GM12891 (cell line): ENCODE measurements at regions not wholly inside any gene's neighbourhood (a gene's known extent, or its start where the extent isn't known, plus 50 kb on each side); places are given as distances from the start of the nearest gene placed in this dataset.
"Not testable (repeated sequence)": the region's sequence is repeated elsewhere in the genome, so short reads cannot be mapped to it uniquely, and the experiment has no call there.

Source experiments
- DNase-seq: peaks from one replicate; pipeline ENCODE4 v3.0.0; 2011; ENCODE audit warnings: low spot score; ENCODE audit not compliant: insufficient read length
- FAIRE-seq: peaks from 2 replicates; lab custom pipeline; 2011; peaks lifted over from hg19 to GRCh38; lab: Jason Lieb, UNC
- PAX5 ChIP-seq: IDR thresholded peaks from 2 replicates; pipeline ENCODE4 v1.6.1; 2011; ENCODE audit warnings: low read length, moderate library complexity, mild to moderate bottlenecking; ENCODE audit not compliant: insufficient read depth, severe bottlenecking
- POLR2A ChIP-seq: IDR thresholded peaks from 2 replicates; pipeline ENCODE4 v1.6.1; 2011; ENCODE audit warnings: low read depth, low read length, control low read depth
- POLR2AphosphoS5 ChIP-seq: IDR thresholded peaks from 2 replicates; pipeline ENCODE4 v1.6.1; 2011; ENCODE audit warnings: low read depth, low read length, control low read depth
- POU2F2 ChIP-seq: IDR thresholded peaks from 2 replicates; pipeline ENCODE4 v1.6.1; 2011; ENCODE audit warnings: low read depth, mild to moderate bottlenecking, control low read depth, low read length, moderate library complexity
- SPI1 ChIP-seq: IDR thresholded peaks from 2 replicates; pipeline ENCODE4 v1.6.1; 2011; ENCODE audit warnings: low read depth, low read length, control low read depth
- TAF1 ChIP-seq: IDR thresholded peaks from 2 replicates; pipeline ENCODE4 v1.6.1; 2011; ENCODE audit warnings: low read depth, low read length, control low read depth

DNA sequence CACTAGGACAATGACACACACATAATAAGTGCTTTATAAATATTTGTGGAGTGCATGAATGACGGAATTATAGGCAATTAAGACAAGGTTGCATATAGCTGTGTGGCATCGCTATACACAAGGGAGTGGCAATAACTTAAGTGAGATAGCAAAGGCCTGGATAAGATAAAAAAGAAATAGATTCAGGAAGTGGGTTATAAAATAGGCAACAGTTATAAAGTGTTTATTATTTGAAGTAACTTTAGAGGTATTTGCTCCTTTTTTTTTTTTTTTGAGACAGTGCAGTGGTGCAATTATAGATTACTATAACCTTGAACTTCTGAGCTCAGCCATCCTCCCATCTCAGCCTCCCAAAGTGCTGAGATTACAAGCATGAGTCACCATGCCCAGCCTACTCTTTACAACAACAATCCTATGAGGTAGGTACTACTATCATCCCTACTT lies 75.9 kb upstream of the LOC128125822 start:
- TF ChIP-seq SPI1 = no peak
- TF ChIP-seq TAF1 = no peak
- TF ChIP-seq POU2F2 = no peak
- TF ChIP-seq POLR2AphosphoS5 = no peak
- FAIRE-seq (no peak), DNase-seq (no peak)

DNA sequence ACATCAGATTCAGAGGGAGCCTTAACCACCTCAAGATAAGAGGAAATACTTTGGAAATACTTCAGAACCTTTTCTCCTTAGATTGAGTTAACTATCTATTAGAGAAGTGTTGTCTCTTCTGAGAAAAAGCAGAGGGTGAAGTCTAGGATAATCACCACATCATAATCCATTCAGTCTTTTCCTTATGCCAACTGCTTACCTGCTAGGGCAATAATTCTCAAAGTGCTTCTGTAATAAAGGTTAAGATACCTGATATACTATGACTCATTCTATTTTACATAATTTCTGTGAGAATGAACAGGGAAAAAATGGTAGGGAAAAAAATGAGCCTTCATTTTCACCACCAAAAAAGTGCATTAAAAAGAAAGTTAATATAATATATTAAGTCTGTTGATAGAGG lies 70.1 kb upstream of the LOC128125822 start:
- no peak for TF ChIP-seq TAF1
- TF ChIP-seq POLR2A = no peak
- no peak for TF ChIP-seq POLR2AphosphoS5
- no peak for TF ChIP-seq POU2F2
- TF ChIP-seq SPI1 = no peak
- TF ChIP-seq PAX5 = no peak
- DNase-seq (no peak), FAIRE-seq (no peak)

DNA sequence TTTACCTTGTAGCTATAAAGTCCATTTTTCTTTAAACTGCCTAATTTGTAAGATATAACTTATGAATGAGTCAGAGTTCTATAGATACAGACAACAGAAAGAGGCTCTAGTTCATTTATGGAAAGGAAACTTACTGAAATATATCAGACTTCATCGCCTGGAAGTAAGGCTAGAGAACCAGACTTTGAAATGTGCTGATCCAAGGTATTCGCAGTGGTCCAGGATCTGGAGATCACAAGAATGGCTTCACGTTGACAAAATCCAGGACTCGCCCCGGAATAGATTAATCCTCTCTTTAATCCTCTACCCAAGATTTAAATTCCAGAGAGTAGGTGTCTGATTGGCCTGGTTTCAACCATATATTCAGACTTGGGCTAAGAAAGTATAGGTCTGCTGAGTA lies 69.1 kb upstream of the LOC128125822 start:
- TF ChIP-seq SPI1 = no peak
- no peak for TF ChIP-seq PAX5
- no peak for TF ChIP-seq POLR2AphosphoS5
- TF ChIP-seq POU2F2 = no peak
- no peak for TF ChIP-seq TAF1
- TF ChIP-seq POLR2A = no peak
- no peak for DNase-seq
- FAIRE-seq = no peak

DNA sequence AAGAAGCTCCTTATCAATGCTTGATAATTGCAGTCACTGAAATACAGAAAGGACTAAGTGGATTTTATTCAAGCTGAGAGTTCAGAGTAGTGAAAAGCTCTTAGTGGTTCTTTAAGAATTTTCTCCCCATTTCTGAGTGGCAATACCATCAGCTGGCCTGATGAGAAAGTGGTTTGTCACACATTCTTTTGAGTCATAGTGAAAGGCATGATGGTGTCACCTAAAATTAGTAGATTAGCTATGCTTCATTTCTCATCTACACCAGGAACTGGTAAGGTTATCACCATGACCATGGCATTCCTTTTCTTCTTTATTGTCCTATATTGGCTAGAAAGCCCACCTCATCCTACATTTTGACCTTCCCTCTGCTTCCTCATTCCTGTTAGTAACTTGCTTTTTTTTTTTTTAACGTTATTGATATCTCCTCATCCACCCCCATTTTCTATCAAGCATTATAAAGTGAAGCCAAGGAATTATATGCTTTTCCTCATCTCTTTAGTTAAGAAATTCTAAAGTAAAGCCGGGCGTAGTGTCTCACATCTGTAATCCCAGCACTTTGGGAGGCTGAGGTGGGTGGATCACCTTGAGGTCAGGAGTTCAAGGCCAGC lies 67.4 kb upstream of the LOC128125822 start:
- TF ChIP-seq SPI1 (peak; percentile 59; the same call in 1 of the 2 replicates), PAX5 (no peak)
- DNase-seq (peak; percentile 38), FAIRE-seq (peak; percentile 93)

DNA sequence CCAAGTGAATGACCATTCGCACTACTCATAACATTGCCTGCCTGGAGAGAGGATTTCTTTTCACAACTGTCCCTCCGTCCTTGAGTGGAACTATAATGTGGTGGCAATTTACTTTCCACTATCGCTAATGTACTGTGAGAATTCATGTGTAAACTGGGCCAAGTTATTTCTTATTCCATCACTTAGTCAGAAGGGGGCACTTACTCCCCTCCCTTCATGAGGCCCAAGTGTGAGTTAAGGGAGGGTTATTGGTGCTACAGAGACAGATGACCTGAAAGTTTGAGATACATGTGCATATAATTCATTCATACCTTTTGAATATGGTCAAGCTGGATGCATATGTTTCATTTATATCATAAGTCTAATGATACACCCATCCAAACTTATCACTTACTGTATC lies 65.2 kb upstream of the LOC128125822 start:
- no peak for DNase-seq
- TF ChIP-seq TAF1 (no peak), POU2F2 (no peak), POLR2AphosphoS5 (no peak), SPI1 (no peak), POLR2A (no peak), PAX5 (no peak)
- peak; percentile 87 for FAIRE-seq

DNA sequence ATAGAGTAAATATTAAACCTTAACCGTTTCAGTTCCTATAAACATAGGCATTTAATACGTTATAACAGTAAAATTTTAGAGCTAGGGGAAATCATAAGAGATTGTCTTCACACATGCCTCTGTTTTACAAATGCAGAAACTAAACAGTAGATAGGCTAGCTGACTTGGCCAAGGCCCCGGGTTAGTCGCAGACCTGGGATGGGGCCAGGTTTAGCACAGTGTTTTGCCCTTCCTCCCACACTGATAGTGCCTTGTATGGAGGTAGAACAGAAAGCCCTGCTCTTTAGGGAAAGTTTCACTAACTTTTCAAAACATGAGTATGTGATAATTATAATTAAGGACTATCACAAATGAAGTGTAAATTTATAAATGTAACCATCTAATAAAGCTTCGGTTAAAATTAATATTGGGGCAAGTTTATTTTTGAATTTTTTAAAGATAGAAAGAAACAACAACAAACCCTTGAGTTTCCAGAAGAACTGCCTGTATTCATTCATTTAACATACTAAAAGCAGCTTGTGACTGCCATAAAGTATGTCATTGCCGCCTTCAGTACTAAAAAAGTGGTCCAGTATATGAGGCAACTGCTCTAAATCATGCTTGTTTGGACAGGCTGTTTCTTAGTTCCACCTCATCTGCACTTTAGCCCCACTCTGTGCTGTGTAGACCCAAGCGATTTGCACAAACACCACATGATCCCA lies 62.5 kb upstream of the LOC128125822 start:
- FAIRE-seq = peak; percentile 60

DNA sequence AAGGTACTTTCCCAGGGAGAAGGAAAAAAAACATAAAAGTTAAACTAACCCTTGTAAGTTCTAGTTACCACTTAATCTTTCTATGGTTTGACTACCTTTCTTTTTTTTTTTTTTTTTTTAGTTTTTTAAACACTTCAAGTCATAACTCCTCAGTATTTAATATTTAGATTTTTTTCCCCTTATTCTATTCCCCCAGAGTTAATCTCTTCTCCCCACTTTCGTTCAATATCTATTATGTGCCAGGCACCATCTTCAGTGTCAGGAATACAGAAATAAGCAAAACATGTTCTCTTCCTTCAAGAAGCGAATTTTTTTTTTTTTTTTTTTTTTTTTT lies 62.0 kb upstream of the LOC128125822 start:
- DNase-seq (no peak), FAIRE-seq (no peak)
- TF ChIP-seq SPI1 = no peak
- TF ChIP-seq POLR2AphosphoS5 = no peak
- TF ChIP-seq PAX5 = no peak
- TF ChIP-seq TAF1 = no peak
- no peak for TF ChIP-seq POU2F2
- no peak for TF ChIP-seq POLR2A

More for the DNA sequence above, 62.5 kb upstream of the LOC128125822 start:
- no peak for TF ChIP-seq POLR2A
- no peak for DNase-seq

DNA sequence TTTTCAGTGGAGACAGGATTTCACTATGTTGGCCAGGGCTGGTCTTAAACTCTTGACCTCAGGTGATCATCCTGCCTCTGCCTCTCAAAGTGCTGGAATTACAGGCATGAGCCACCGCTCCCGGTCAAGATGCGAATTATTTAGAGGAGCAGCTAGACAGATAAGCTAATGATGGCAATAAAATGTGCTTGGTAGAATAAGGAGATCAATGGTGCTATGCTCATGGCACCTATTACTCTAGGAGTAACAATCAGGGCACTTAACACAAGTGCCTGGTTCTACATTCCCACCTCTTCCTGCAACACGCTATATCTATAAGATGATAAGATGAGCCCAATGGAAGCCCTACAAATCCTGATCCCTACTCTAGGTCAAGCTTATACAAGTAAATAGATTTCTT lies 61.4 kb upstream of the LOC128125822 start:
- no peak for DNase-seq
- TF ChIP-seq PAX5 = no peak
- TF ChIP-seq POLR2A = no peak
- no peak for TF ChIP-seq POU2F2
- no peak for TF ChIP-seq TAF1
- no peak for TF ChIP-seq POLR2AphosphoS5
- TF ChIP-seq SPI1 = no peak
- no peak for FAIRE-seq

DNA sequence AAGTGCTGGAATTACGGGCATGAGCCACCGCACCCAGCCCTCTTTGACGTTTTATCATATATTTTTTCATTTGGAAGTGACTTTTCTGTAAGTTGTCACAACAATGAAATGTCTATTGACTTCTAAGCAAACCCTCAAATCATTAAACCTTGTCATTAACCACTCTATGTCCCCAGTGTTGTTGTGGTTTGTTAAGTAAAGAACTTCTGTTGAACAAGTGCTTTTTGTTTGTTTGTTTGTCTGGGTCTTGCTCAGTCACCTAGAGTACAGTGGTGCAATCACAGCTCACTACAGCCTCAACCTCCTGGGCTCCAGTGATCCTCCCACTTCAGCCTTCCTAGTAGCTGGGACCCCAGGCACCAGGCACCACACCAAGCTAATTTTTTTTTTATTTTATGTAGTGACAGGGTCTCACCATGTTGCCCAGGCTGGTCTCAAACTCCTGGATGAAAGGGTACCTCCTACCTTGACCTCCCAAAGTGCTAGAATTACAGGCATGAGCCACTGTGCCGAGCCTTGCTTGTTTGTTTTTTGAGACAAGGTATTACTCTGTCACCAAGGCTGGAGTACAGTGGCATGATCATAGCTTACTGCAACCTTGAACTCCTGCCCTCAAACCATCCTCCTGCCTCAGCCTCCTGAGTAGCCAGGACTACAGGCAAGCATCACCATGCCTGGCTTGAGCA lies 57.6 kb upstream of the LOC128125822 start:
- TF ChIP-seq PAX5 (no peak), POLR2A (no peak), POLR2AphosphoS5 (no peak)
- DNase-seq (no peak), FAIRE-seq (peak; percentile 59)

DNA sequence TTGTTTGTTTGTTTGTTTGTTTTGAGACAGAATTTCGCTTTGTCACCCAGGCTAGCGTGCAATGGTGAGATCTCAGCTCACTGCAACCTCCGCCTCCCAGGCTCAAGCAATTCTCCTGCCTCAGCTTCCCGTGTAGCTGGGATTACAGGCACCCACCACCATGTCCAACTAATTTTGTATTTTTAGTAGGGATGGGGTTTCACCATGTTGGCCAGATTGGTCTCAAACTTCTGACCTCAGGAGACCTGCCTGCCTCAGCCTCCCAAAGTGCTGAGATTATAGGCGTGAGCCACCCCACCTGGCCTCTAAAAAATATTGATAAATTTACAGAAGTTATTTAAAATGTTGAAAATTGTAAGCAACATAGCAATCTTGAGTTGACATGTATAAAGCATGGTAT lies 57.1 kb upstream of the LOC128125822 start:
- not testable (repeated sequence) for DNase-seq, FAIRE-seq
